HCEC 1CT (cell line): ENCODE measurements at regions not wholly inside any gene's neighbourhood (a gene's known extent, or its start where the extent isn't known, plus 50 kb on each side); places are given as distances from the start of the nearest gene placed in this dataset.

Source experiments
- DNase-seq: peaks from one replicate; pipeline ENCODE4 v3.0.0-alpha.2; 2017

GRCh38 chr3:68142441-68142840, 488.0 kb upstream of the SUCLG2 start:
- DNase-seq: no peak

GRCh38 chr3:68139897-68140296, 485.5 kb upstream of the SUCLG2 start:
- DNase-seq: no peak

GRCh38 chr3:68136411-68136810, 482.0 kb upstream of the SUCLG2 start:
- DNase-seq: no peak

- DNase-seq: no peak
These were observed 480.7 kb upstream of the SUCLG2 start for GRCh38 chr3:68135067-68135466.

GRCh38 chr3:68129065-68129464, 474.7 kb upstream of the SUCLG2 start:
- DNase-seq: no peak

GRCh38 chr3:68123231-68123630, 468.8 kb upstream of the SUCLG2 start:
- no peak for DNase-seq

DNA sequence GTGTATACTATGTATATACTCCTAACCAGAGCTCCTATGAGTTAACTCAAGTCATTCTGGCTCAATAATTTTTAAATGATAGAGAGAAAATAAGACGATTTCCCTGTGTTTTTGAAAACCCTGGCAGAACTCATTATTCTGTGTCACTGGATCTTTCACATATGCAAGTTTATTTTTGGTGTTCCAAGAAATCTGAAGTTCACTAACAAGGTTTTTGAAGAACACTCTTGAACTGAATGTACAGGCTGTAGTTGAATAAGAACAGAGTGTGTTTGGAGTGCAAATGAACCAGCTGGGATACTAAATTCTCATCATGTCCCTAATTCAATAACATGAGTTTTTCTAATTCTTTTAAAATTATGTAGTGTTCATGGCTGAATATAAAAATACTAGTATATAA, 466.9 kb upstream of the SUCLG2 start:
- DNase-seq: no peak

DNA sequence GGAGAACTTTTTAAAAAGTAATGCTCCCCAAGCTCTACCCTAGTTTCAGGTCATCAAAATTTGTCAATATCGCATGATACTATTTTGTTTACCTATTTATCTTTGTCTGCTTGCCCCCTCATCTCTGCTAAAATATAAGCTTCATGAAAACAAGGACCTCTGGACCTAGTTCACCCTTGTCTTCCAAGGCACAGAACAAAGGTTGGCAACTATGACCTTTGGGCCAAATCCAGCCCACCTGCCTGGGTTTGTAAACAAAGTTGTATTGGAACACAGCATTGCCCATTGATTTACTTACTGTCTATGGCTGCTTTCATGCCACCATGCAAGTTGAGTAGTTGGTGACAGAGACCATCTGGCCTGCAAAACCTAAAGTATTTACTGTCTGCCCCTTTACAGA, 462.2 kb upstream of the SUCLG2 start:
- DNase-seq: no peak

DNA sequence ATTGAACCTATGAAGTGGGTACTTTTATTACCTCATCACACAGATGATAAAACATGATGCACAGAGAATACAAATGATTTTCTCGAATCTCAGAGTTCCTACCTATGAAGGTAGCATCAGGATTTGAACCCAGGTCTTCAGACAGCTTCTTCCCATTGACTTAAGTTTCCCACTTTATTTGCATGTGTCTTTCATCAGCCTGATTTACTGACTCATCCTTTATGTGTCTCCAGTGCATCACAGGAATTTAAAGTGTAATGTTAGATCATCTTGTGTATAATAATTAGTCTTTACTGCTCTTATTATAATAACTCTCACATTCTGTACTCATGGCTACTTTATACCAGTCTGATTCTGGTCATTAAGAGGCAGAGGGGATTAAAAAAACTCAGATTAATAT, 449.4 kb upstream of the SUCLG2 start:
- DNase-seq: no peak

GRCh38 chr3:68090571-68090970, 436.2 kb upstream of the SUCLG2 start:
- DNase-seq: no peak

DNA sequence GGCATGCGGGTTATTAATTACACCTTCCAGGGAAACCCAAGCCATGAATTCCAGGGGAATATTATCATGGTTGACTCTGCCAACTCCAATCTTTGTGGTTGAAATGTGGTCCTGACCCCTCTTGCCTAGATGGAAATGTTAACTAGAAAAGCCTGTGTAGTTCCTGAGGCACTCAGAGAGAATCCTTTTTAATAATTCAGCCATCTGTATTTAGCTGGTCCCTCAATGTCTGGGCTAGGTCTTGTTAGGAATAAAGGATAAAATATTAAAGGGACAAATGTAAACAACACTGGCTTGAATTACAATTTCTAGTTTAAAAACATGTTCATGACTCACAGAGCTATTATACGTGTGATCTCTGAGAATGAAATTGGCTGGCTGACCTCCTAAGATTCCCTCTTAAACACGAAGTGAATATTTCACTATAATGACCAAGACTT, 435.2 kb upstream of the SUCLG2 start:
- DNase-seq: no peak

GRCh38 chr3:68088636-68089035, 434.2 kb upstream of the SUCLG2 start:
- no peak for DNase-seq

GRCh38 chr3:68088216-68088615, 433.8 kb upstream of the SUCLG2 start:
- DNase-seq: no peak

GRCh38 chr3:68072062-68072461, 417.6 kb upstream of the SUCLG2 start:
- DNase-seq: no peak

GRCh38 chr3:68070186-68070585, 415.8 kb upstream of the SUCLG2 start:
- DNase-seq: no peak

DNA sequence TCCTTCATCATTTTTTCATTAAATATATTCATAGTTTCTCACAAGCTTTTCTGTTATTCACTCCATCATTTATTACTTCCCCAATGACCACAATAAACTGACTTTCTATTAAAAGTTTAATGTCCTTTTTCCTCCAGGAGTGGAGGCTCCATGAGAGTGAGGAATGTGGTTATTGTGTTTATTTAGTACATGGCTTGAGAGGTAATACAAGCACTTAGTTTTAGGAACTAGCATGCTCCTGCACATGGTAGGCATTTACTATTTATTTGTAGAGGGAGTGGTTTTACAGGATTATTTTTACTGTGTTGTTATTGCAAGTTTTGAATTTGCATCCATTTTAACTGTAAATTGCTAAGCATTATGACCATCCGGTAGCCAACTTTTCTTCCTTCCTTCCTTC, 412.9 kb upstream of the SUCLG2 start:
- DNase-seq: no peak

- no peak for DNase-seq
These were observed 408.5 kb upstream of the SUCLG2 start for GRCh38 chr3:68062926-68063325.

- no peak for DNase-seq
These were observed 406.5 kb upstream of the SUCLG2 start for GRCh38 chr3:68060910-68061309.

DNA sequence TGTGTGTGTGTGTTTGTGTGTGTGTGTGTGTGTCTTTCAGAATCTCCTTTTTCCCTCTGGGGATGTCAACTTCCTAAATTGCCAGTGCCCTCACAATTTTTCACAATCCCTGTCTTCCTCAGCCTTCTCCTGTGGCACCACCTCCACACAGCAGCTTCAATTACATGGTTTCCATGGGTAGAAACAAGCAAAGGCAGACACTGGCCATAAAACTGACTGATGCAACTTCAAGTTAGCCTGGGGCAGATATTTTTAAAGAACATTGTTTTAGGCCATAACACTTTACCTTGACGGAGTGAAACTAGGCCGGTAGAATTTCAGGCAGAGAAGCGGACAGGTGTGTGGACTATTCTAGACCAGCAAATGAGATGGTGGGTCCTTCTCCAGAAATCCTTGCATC, 405.8 kb upstream of the SUCLG2 start:
- no peak for DNase-seq

DNA sequence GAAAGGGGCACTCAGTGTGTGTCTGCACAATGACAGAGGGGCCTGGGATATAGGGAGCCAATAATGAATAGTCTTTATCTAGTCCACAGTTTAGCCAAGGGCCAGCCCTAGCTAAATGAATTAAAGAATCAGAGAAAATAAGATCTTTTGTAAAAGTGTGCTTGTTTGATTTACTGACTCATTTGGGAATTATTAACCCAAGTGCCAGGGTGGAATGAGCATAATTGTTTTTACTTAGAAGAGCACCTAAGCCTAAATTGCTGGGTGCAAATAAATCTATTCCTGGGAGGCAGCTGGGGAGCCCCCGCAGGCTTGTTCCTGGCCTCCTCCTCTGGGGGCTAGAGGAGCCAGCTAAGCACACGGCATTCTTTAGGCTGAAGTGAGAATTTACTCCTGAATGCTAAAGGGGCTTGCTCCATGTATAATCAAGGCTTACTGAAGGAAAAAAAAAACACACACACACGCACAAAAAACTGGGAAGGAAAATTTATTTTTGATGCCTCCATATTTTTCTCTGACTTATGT, 405.3 kb upstream of the SUCLG2 start:
- DNase-seq: no peak

GRCh38 chr3:68057637-68058320, 403.4 kb upstream of the SUCLG2 start:
- DNase-seq: no peak

DNA sequence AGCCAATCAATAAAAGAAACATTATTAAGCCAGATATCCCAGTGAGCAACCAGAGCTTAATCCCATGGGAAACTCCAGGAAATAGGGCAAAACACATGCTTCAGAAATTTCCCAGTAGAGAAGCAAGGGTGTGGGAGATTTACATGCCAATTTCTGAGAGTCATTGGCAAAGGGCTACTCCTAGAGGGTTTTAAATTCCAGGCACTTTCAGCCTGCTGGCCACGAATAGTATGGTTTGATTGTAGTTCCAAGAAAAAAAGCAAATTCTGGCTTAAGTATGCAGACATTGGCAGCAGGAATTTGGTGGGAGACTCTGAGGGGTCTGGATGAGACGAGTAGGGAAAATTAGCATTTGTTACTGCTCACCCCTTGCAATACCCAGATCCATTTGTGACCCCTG, 402.1 kb upstream of the SUCLG2 start:
- no peak for DNase-seq

DNA sequence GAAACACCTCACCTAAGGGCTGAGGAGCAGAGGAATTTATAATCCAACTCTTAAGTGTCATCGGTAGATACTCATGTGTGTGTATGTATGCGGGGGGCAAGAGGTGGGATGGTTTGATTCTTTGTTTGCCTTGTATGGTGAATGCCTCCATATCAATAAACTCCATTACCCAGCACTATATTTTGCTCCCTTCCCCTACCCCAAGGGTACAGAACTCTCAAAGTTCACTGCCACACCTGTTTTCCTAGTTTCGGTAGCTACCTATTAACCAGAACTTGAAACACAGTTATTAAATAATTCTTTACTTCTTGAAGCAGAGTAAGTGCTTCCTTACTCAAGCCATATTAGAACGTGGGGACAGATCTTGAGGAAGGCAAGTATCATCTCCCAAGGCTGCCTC, 400.8 kb upstream of the SUCLG2 start:
- DNase-seq: no peak

GRCh38 chr3:68049776-68050175, 395.4 kb upstream of the SUCLG2 start:
- no peak for DNase-seq

DNA sequence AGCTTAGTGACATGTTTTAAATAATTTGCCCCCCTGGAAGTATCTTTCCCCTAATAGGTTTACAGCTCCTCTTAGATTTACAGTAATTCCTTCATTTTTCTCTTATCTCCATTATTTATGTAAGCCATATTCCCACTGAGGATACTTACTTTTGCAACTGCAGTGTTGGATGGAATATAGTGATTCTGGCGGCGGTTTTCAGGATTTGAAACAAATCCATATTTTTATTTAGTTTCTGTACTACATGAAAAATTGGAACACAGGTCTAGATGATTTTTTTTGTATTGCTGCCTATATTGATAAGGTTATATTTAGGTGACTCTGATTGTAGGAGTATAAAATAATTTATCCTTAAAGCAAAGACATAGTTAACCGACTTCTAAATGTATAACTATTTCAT, 391.6 kb upstream of the SUCLG2 start:
- DNase-seq: no peak
